ENCODE measurements at regions not wholly inside any gene's neighbourhood (a gene's known extent, or its start where the extent isn't known, plus 50 kb on each side); places are given as distances from the start of the nearest gene placed in this dataset.

DNA sequence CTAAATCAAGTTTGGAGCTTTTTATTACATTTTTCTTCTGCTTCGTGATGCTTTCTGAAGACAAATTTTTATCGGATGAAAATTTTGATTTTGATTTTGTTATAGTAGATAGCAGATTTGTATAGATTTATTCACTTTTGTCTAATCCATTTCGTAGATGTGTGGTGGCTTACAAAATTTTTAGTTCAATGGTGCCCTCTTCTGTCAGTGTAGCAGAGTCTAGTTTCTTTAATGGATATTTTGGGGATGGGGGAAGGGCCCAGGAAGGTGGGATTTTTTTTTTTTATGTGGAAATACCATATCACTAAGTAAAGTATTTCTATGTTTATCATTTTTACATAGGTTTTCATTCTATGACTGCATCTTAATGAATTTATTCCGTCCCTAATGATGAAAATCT is 259.9 kb upstream of the TARS1 start:
- no peak for FAIRE-seq
- no peak overlapping the region for H3K27ac ChIP-seq (ENCODE audit: extremely low read depth, low read depth, low read length)
- no peaks in the 10 kb centered on the region for H3K9me3 ChIP-seq (replicated peaks; ENCODE audit: control insufficient read depth, insufficient read depth, low read depth, low read length)
- no peak for ATAC-seq
- BruUV-seq (replicated peaks) = no TSS peak
- ChIA-PET CTCF (ENCODE audit: low intra/inter-chr PET ratio) (no interaction called here), POLR2A (no interaction called here)
- no peaks in the 10 kb centered on the region for H3K4me1 ChIP-seq (replicated peaks in 1 of 2; ENCODE audit: control insufficient read depth in 2 of 2, insufficient read depth in 2 of 2, low read length in 2 of 2)
- no peaks in the 10 kb centered on the region for H3K27me3 ChIP-seq (ENCODE audit: control insufficient read depth in 2 of 2, insufficient read depth in 2 of 2, low read length in 2 of 2)
- H3K9ac ChIP-seq (ENCODE audit: insufficient read depth in 1 of 2, low read depth in 2 of 2, low read length in 2 of 2) = no peak overlapping the region
- H2AFZ ChIP-seq (ENCODE audit: low read depth, low read length) = no peak overlapping the region
- intact Hi-C loops (cut with micrococcal nuclease) = no loop called here
- in situ Hi-C loops (cut with MboI) = no loop called here
- WGBS (ENCODE audit: insufficient coverage, low coverage, missing lambda C conversion rate) = 5% methylated on average over 4 of the region's 4 CpGs
- no peaks in the 10 kb centered on the region for H4K20me1 ChIP-seq (replicated peaks; ENCODE audit: control insufficient read depth, insufficient read depth, low read length)
- no peaks in the 10 kb centered on the region for H3K36me3 ChIP-seq (ENCODE audit: control insufficient read depth, insufficient read depth, low read length)
- no peaks in the 10 kb centered on the region for H3K79me2 ChIP-seq (ENCODE audit: control insufficient read depth, insufficient read depth, low read length)
- H3K4me2 ChIP-seq (ENCODE audit: insufficient read depth, low read length) = no peak overlapping the region
- TF ChIP-seq, protein P1, sequence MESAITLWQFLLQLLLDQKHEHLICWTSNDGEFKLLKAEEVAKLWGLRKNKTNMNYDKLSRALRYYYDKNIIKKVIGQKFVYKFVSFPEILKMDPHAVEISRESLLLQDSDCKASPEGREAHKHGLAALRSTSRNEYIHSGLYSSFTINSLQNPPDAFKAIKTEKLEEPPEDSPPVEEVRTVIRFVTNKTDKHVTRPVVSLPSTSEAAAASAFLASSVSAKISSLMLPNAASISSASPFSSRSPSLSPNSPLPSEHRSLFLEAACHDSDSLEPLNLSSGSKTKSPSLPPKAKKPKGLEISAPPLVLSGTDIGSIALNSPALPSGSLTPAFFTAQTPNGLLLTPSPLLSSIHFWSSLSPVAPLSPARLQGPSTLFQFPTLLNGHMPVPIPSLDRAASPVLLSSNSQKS (CRISPR knock-in tag; IDR thresholded peaks at IDR 0.05) = no peak
- TF ChIP-seq, protein P2, sequence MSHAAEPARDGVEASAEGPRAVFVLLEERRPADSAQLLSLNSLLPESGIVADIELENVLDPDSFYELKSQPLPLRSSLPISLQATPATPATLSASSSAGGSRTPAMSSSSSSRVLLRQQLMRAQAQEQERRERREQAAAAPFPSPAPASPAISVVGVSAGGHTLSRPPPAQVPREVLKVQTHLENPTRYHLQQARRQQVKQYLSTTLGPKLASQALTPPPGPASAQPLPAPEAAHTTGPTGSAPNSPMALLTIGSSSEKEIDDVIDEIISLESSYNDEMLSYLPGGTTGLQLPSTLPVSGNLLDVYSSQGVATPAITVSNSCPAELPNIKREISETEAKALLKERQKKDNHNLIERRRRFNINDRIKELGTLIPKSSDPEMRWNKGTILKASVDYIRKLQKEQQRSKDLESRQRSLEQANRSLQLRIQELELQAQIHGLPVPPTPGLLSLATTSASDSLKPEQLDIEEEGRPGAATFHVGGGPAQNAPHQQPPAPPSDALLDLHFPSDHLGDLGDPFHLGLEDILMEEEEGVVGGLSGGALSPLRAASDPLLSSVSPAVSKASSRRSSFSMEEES (CRISPR knock-in tag; IDR thresholded peaks at IDR 0.05) = no peak
- TF ChIP-seq SMAD1 (IDR thresholded peaks at IDR 0.05; ENCODE audit: low read depth, low read length, partially characterized antibody) (no peak), SRF (CRISPR knock-in tag; IDR thresholded peaks at IDR 0.05) (no peak), BMI1 (IDR thresholded peaks at IDR 0.05; ENCODE audit: low read length) (no peak), XRCC4 (IDR thresholded peaks at IDR 0.05; ENCODE audit: extremely low read depth, insufficient read depth, insufficient read length) (no peak), TCFL5 (CRISPR knock-in tag; conservative IDR thresholded peaks at IDR 0.05) (no peak), ETV5 (CRISPR knock-in tag; IDR thresholded peaks at IDR 0.05; ENCODE audit: low read depth) (no peak)
- TF ChIP-seq, protein P3, sequence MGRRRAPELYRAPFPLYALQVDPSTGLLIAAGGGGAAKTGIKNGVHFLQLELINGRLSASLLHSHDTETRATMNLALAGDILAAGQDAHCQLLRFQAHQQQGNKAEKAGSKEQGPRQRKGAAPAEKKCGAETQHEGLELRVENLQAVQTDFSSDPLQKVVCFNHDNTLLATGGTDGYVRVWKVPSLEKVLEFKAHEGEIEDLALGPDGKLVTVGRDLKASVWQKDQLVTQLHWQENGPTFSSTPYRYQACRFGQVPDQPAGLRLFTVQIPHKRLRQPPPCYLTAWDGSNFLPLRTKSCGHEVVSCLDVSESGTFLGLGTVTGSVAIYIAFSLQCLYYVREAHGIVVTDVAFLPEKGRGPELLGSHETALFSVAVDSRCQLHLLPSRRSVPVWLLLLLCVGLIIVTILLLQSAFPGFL (CRISPR knock-in tag; IDR thresholded peaks at IDR 0.05) = no peak
- TF ChIP-seq, protein P4, sequence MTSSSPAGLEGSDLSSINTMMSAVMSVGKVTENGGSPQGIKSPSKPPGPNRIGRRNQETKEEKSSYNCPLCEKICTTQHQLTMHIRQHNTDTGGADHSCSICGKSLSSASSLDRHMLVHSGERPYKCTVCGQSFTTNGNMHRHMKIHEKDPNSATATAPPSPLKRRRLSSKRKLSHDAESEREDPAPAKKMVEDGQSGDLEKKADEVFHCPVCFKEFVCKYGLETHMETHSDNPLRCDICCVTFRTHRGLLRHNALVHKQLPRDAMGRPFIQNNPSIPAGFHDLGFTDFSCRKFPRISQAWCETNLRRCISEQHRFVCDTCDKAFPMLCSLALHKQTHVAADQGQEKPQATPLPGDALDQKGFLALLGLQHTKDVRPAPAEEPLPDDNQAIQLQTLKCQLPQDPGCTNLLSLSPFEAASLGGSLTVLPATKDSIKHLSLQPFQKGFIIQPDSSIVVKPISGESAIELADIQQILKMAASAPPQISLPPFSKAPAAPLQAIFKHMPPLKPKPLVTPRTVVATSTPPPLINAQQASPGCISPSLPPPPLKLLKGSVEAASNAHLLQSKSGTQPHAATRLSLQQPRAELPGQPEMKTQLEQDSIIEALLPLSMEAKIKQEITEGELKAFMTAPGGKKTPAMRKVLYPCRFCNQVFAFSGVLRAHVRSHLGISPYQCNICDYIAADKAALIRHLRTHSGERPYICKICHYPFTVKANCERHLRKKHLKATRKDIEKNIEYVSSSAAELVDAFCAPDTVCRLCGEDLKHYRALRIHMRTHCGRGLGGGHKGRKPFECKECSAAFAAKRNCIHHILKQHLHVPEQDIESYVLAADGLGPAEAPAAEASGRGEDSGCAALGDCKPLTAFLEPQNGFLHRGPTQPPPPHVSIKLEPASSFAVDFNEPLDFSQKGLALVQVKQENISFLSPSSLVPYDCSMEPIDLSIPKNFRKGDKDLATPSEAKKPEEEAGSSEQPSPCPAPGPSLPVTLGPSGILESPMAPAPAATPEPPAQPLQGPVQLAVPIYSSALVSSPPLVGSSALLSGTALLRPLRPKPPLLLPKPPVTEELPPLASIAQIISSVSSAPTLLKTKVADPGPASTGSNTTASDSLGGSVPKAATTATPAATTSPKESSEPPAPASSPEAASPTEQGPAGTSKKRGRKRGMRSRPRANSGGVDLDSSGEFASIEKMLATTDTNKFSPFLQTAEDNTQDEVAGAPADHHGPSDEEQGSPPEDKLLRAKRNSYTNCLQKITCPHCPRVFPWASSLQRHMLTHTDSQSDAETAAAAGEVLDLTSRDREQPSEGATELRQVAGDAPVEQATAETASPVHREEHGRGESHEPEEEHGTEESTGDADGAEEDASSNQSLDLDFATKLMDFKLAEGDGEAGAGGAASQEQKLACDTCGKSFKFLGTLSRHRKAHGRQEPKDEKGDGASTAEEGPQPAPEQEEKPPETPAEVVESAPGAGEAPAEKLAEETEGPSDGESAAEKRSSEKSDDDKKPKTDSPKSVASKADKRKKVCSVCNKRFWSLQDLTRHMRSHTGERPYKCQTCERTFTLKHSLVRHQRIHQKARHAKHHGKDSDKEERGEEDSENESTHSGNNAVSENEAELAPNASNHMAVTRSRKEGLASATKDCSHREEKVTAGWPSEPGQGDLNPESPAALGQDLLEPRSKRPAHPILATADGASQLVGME (CRISPR knock-in tag; IDR thresholded peaks at IDR 0.05) = no peak
- TF ChIP-seq, protein P5, sequence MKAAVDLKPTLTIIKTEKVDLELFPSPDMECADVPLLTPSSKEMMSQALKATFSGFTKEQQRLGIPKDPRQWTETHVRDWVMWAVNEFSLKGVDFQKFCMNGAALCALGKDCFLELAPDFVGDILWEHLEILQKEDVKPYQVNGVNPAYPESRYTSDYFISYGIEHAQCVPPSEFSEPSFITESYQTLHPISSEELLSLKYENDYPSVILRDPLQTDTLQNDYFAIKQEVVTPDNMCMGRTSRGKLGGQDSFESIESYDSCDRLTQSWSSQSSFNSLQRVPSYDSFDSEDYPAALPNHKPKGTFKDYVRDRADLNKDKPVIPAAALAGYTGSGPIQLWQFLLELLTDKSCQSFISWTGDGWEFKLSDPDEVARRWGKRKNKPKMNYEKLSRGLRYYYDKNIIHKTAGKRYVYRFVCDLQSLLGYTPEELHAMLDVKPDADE (conservative IDR thresholded peaks at IDR 0.05; ENCODE audit: control insufficient read depth, low read depth, low read length) = no peak
- no peak for DNase-seq (ENCODE audit: extremely low read depth in 1 of 4, low spot score in 3 of 4)
- H3K4me3 ChIP-seq = no peak overlapping the region
- no peaks in the 10 kb centered on the region for H3K9me1 ChIP-seq (ENCODE audit: control insufficient read depth, insufficient read depth, low read length)
